ENCODE measurements at regions not wholly inside any gene's neighbourhood (a gene's known extent, or its start where the extent isn't known, plus 50 kb on each side); places are given as distances from the start of the nearest gene placed in this dataset.

- Mint-ChIP-seq H3K27me3 (peaks cover 6 to 7% of the 10 kb centered on the region in 2 donors), H3K27ac (no peak overlapping the region), H3K9me3 (no peaks in the 10 kb centered on the region), H3K36me3 (no peaks in the 10 kb centered on the region), H3K4me3 (no peak overlapping the region), H3K4me1 (no peaks in the 10 kb centered on the region)
- no peak for ATAC-seq (replicated peaks in 1 of 4)
- H3K36me3 ChIP-seq (ENCODE audit: control insufficient read depth in 2 of 2, extremely low read depth in 1 of 2, insufficient read depth in 1 of 2, low read length in 1 of 2): no peaks in the 10 kb centered on the region
- no peaks in the 10 kb centered on the region for H3K9me3 ChIP-seq
- peaks cover 0 to 25% of the 10 kb centered on the region in 2 experiments for H3K27me3 ChIP-seq (replicated peaks in 1 of 2; ENCODE audit: control insufficient read depth in 2 of 2, extremely low read depth in 1 of 2, insufficient read depth in 2 of 2, low read length in 1 of 2)
- ChIA-PET CTCF (no interaction called here), POLR2A (no interaction called here)
- 73% methylated on average over 9 of the region's 9 CpGs for WGBS (ENCODE audit: insufficient coverage)
- DNase-seq: no peak
- H3K27ac ChIP-seq (ENCODE audit: low read length): no peak overlapping the region
- H3K4me3 ChIP-seq (ENCODE audit: control insufficient read depth in 1 of 2, extremely low read depth in 1 of 2, low read length in 1 of 2): no peak overlapping the region
- no peaks in the 10 kb centered on the region for H3K4me1 ChIP-seq (ENCODE audit: control insufficient read depth in 1 of 2, extremely low read depth in 1 of 2, insufficient read depth in 2 of 2, low read length in 2 of 2)
Measured at GRCh38 chr16:86716649-86717048, 138.3 kb downstream of the FOXL1 start.

DNA sequence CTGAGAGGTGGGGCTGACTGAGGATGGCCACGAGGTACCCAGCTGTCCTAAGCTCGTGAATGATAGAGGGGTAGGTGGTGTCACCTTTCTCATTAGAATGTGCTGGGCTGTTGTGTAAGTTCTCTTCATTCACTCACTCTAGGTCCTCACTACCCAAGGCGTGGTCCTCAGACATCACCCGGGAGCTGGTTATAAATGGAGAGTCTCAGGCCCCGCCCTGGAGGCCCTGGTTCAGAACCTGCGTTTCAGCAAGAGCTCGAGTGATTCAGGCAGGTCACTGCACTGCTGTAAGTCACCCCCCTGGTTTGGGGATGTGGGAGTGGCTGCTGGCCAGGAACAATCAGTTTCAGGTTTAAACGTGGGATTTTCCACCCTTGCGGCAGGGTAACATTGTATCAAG, 139.8 kb downstream of the FOXL1 start:
- no peaks in the 10 kb centered on the region for H3K4me1 ChIP-seq (ENCODE audit: control insufficient read depth in 1 of 2, extremely low read depth in 1 of 2, insufficient read depth in 2 of 2, low read length in 2 of 2)
- no peaks in the 10 kb centered on the region for H3K36me3 ChIP-seq (ENCODE audit: control insufficient read depth in 2 of 2, extremely low read depth in 1 of 2, insufficient read depth in 1 of 2, low read length in 1 of 2)
- Mint-ChIP-seq H3K27me3 (peaks cover 6 to 9% of the 10 kb centered on the region in 2 donors), H3K27ac (no peak overlapping the region), H3K4me1 (no peaks in the 10 kb centered on the region), H3K9me3 (no peaks in the 10 kb centered on the region), H3K4me3 (no peak overlapping the region), H3K36me3 (no peaks in the 10 kb centered on the region)
- ATAC-seq (replicated peaks in 1 of 4) (no peak), DNase-seq (no peak)
- H3K9me3 ChIP-seq: no peaks in the 10 kb centered on the region
- 38% methylated on average over 6 of the region's 9 CpGs for WGBS (ENCODE audit: insufficient coverage)
- H3K27ac ChIP-seq (ENCODE audit: low read length): no peak overlapping the region
- H3K27me3 ChIP-seq (replicated peaks in 1 of 2; ENCODE audit: control insufficient read depth in 2 of 2, extremely low read depth in 1 of 2, insufficient read depth in 2 of 2, low read length in 1 of 2): peaks cover 0 to 33% of the 10 kb centered on the region in 2 experiments
- POLR2A ChIA-PET: no interaction called here
- H3K4me3 ChIP-seq (ENCODE audit: control insufficient read depth in 1 of 2, extremely low read depth in 1 of 2, low read length in 1 of 2): no peak overlapping the region
- CTCF ChIA-PET: no interaction called here

DNA sequence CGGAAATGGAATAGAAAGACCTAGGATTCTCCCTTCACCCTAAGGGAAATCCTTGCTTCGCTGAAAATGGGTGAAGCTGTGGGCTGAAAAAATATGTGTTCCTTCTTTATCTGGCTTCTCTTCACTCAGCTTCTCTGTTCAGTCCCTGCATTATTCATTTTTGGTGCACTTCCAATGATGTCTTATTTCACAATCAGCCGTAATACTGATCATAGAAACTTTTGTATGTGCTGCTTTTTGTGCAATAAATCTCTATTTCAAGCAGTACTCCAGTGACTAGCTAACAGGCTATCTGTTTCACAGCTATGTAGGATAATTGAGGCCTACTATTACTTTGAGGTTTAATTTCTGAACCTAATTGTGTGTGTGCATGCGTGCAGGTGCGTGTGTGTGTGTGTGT, 144.6 kb downstream of the FOXL1 start:
- Mint-ChIP-seq H3K36me3 (no peaks in the 10 kb centered on the region), H3K9me3 (no peaks in the 10 kb centered on the region), H3K27me3 (peaks cover 6 to 8% of the 10 kb centered on the region in 2 donors), H3K4me1 (no peaks in the 10 kb centered on the region), H3K4me3 (no peak overlapping the region), H3K27ac (no peak overlapping the region)
- no peaks in the 10 kb centered on the region for H3K36me3 ChIP-seq (ENCODE audit: control insufficient read depth in 2 of 2, extremely low read depth in 1 of 2, insufficient read depth in 1 of 2, low read length in 1 of 2)
- ChIA-PET POLR2A (no interaction called here), CTCF (no interaction called here)
- H3K4me3 ChIP-seq (ENCODE audit: control insufficient read depth in 1 of 2, extremely low read depth in 1 of 2, low read length in 1 of 2): no peak overlapping the region
- H3K27me3 ChIP-seq (replicated peaks in 1 of 2; ENCODE audit: control insufficient read depth in 2 of 2, extremely low read depth in 1 of 2, insufficient read depth in 2 of 2, low read length in 1 of 2): peaks cover 0 to 21% of the 10 kb centered on the region in 2 experiments
- ATAC-seq (replicated peaks in 1 of 4) (no peak), DNase-seq (no peak)
- H3K27ac ChIP-seq (ENCODE audit: low read length): no peak overlapping the region
- no peaks in the 10 kb centered on the region for H3K4me1 ChIP-seq (ENCODE audit: control insufficient read depth in 1 of 2, extremely low read depth in 1 of 2, insufficient read depth in 2 of 2, low read length in 2 of 2)
- H3K9me3 ChIP-seq: no peaks in the 10 kb centered on the region
- 67% methylated on average over 2 of the region's 5 CpGs for WGBS (ENCODE audit: insufficient coverage)

DNA sequence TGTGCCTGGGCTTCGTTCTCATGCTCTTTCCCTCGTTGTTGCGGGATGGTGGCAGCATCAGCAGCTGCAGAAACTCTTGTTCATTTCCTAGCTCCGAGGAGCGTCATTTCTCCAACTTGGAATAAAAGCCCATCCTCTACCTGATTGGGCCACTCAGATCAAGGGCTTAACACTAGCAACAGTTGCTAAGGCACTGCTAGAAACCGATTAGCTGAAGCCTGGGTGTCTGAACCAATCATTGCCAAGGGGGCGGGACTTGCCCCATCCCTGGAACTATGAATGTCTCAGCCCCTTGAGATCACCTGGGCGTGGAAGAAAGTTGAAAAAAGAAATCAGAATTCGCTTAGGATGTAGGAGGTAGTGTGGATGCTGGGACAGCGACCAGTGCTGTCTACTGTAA, 145.3 kb downstream of the FOXL1 start:
- H3K9me3 Mint-ChIP-seq: no peaks in the 10 kb centered on the region
- WGBS (ENCODE audit: insufficient coverage): 84% methylated on average over 10 of the region's 10 CpGs
- no peak overlapping the region for H3K4me3 Mint-ChIP-seq
- no peaks in the 10 kb centered on the region for H3K4me1 Mint-ChIP-seq
- Histone ChIP-seq H3K36me3 (ENCODE audit: control insufficient read depth in 2 of 2, extremely low read depth in 1 of 2, insufficient read depth in 1 of 2, low read length in 1 of 2) (no peaks in the 10 kb centered on the region), H3K27ac (ENCODE audit: low read length) (no peak overlapping the region), H3K27me3 (replicated peaks in 1 of 2; ENCODE audit: control insufficient read depth in 2 of 2, extremely low read depth in 1 of 2, insufficient read depth in 2 of 2, low read length in 1 of 2) (peaks cover 0 to 19% of the 10 kb centered on the region in 2 experiments), H3K9me3 (no peaks in the 10 kb centered on the region), H3K4me1 (ENCODE audit: control insufficient read depth in 1 of 2, extremely low read depth in 1 of 2, insufficient read depth in 2 of 2, low read length in 2 of 2) (no peaks in the 10 kb centered on the region), H3K4me3 (ENCODE audit: control insufficient read depth in 1 of 2, extremely low read depth in 1 of 2, low read length in 1 of 2) (no peak overlapping the region)
- DNase-seq (no peak), ATAC-seq (replicated peaks in 1 of 4) (no peak)
- H3K27me3 Mint-ChIP-seq: peaks cover 4 to 8% of the 10 kb centered on the region in 2 donors
- CTCF ChIA-PET: no interaction called here
- POLR2A ChIA-PET: no interaction called here
- no peaks in the 10 kb centered on the region for H3K36me3 Mint-ChIP-seq
- H3K27ac Mint-ChIP-seq: no peak overlapping the region

DNA sequence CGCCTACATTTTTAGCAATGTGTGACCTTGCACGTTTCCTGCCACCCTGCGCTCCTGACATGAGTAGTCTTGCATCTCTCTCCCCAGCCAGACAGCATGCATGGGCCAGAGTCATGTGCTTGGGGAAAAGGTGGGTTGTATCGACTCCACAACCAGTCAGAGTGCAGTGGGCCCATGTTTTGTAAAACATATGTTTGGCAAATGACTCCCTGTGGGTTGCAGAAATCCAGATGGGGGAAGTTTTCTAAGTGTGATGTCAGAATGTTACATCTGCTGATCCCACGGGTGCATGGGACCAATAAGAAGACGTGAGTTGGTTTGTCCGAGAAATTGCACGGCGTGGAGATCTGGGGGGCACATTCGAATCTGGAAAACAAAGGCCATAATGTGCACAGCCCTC, 147.1 kb downstream of the FOXL1 start:
- Mint-ChIP-seq H3K36me3 (no peaks in the 10 kb centered on the region), H3K9me3 (no peaks in the 10 kb centered on the region), H3K27me3 (peaks cover 8 to 10% of the 10 kb centered on the region in 2 donors), H3K4me3 (no peak overlapping the region), H3K27ac (no peak overlapping the region), H3K4me1 (no peaks in the 10 kb centered on the region)
- CTCF ChIA-PET: no interaction called here
- no peak overlapping the region for H3K4me3 ChIP-seq (ENCODE audit: control insufficient read depth in 1 of 2, extremely low read depth in 1 of 2, low read length in 1 of 2)
- no peaks in the 10 kb centered on the region for H3K36me3 ChIP-seq (ENCODE audit: control insufficient read depth in 2 of 2, extremely low read depth in 1 of 2, insufficient read depth in 1 of 2, low read length in 1 of 2)
- H3K9me3 ChIP-seq: no peaks in the 10 kb centered on the region
- no peak overlapping the region for H3K27ac ChIP-seq (ENCODE audit: low read length)
- DNase-seq (no peak), ATAC-seq (replicated peaks in 1 of 4) (no peak)
- H3K4me1 ChIP-seq (ENCODE audit: control insufficient read depth in 1 of 2, extremely low read depth in 1 of 2, insufficient read depth in 2 of 2, low read length in 2 of 2): no peaks in the 10 kb centered on the region
- POLR2A ChIA-PET: no interaction called here
- 79% methylated on average over 7 of the region's 10 CpGs for WGBS (ENCODE audit: insufficient coverage)
- H3K27me3 ChIP-seq (replicated peaks in 1 of 2; ENCODE audit: control insufficient read depth in 2 of 2, extremely low read depth in 1 of 2, insufficient read depth in 2 of 2, low read length in 1 of 2): peaks cover 0 to 29% of the 10 kb centered on the region in 2 experiments

GRCh38 chr16:86726340-86726739, 148.0 kb downstream of the FOXL1 start:
- DNase-seq (no peak), ATAC-seq (replicated peaks in 1 of 4) (no peak)
- no peaks in the 10 kb centered on the region for H3K36me3 ChIP-seq (ENCODE audit: control insufficient read depth in 2 of 2, extremely low read depth in 1 of 2, insufficient read depth in 1 of 2, low read length in 1 of 2)
- peaks cover 0 to 34% of the 10 kb centered on the region in 2 experiments for H3K27me3 ChIP-seq (replicated peaks in 1 of 2; ENCODE audit: control insufficient read depth in 2 of 2, extremely low read depth in 1 of 2, insufficient read depth in 2 of 2, low read length in 1 of 2)
- H3K4me3 ChIP-seq (ENCODE audit: control insufficient read depth in 1 of 2, extremely low read depth in 1 of 2, low read length in 1 of 2): no peak overlapping the region
- H3K27ac ChIP-seq (ENCODE audit: low read length): no peak overlapping the region
- ChIA-PET POLR2A (no interaction called here), CTCF (no interaction called here)
- Mint-ChIP-seq H3K36me3 (no peaks in the 10 kb centered on the region), H3K4me3 (no peak overlapping the region), H3K9me3 (no peaks in the 10 kb centered on the region), H3K27me3 (peaks cover 8 to 17% of the 10 kb centered on the region in 2 donors), H3K4me1 (no peaks in the 10 kb centered on the region), H3K27ac (no peak overlapping the region)
- no peaks in the 10 kb centered on the region for H3K4me1 ChIP-seq (ENCODE audit: control insufficient read depth in 1 of 2, extremely low read depth in 1 of 2, insufficient read depth in 2 of 2, low read length in 2 of 2)
- WGBS (ENCODE audit: insufficient coverage): 63% methylated on average over 4 of the region's 5 CpGs
- no peaks in the 10 kb centered on the region for H3K9me3 ChIP-seq

GRCh38 chr16:86727131-86727530, 148.8 kb downstream of the FOXL1 start:
- ATAC-seq (replicated peaks in 1 of 4): no peak
- WGBS (ENCODE audit: insufficient coverage): 64% methylated on average over 3 of the region's 7 CpGs

More at GRCh38 chr16:86727131-86727530, 148.8 kb downstream of the FOXL1 start:
- no peak overlapping the region for H3K27ac Mint-ChIP-seq
- Histone ChIP-seq H3K27ac (ENCODE audit: low read length) (no peak overlapping the region), H3K27me3 (replicated peaks in 1 of 2; ENCODE audit: control insufficient read depth in 2 of 2, extremely low read depth in 1 of 2, insufficient read depth in 2 of 2, low read length in 1 of 2) (peaks cover 0 to 36% of the 10 kb centered on the region in 2 experiments), H3K9me3 (no peaks in the 10 kb centered on the region), H3K36me3 (ENCODE audit: control insufficient read depth in 2 of 2, extremely low read depth in 1 of 2, insufficient read depth in 1 of 2, low read length in 1 of 2) (no peaks in the 10 kb centered on the region), H3K4me1 (ENCODE audit: control insufficient read depth in 1 of 2, extremely low read depth in 1 of 2, insufficient read depth in 2 of 2, low read length in 2 of 2) (no peaks in the 10 kb centered on the region), H3K4me3 (ENCODE audit: control insufficient read depth in 1 of 2, extremely low read depth in 1 of 2, low read length in 1 of 2) (no peak overlapping the region)
- no peaks in the 10 kb centered on the region for H3K4me1 Mint-ChIP-seq
- ChIA-PET POLR2A (no interaction called here), CTCF (no interaction called here)
- H3K9me3 Mint-ChIP-seq: no peaks in the 10 kb centered on the region
- peaks cover 10 to 25% of the 10 kb centered on the region in 2 donors for H3K27me3 Mint-ChIP-seq
- H3K36me3 Mint-ChIP-seq: no peaks in the 10 kb centered on the region
- H3K4me3 Mint-ChIP-seq: no peak overlapping the region
- no peak for DNase-seq

All from T-cell (primary cell).